ENCODE measurements at regions not wholly inside any gene's neighbourhood (a gene's known extent, or its start where the extent isn't known, plus 50 kb on each side); places are given as distances from the start of the nearest gene placed in this dataset.
"Not testable (repeated sequence)": the region's sequence is repeated elsewhere in the genome, so short reads cannot be mapped to it uniquely, and the experiment has no call there.

GRCh38 chr6:139534472-139535115, 160.1 kb upstream of the CITED2 start:
- peak; percentile 15 for DNase-seq

GRCh38 chr6:139533573-139534471, 159.4 kb upstream of the CITED2 start:
- no peak for DNase-seq

GRCh38 chr6:139533171-139533570, 158.7 kb upstream of the CITED2 start:
- no peak for DNase-seq

- peak; percentile 52 for DNase-seq
Measured at GRCh38 chr6:139531148-139532115, 157.0 kb upstream of the CITED2 start.

GRCh38 chr6:139530561-139530960, 156.1 kb upstream of the CITED2 start:
- DNase-seq, result no peak

GRCh38 chr6:139529420-139529819, 155.0 kb upstream of the CITED2 start:
- DNase-seq, result no peak

GRCh38 chr6:139528471-139528870, 154.0 kb upstream of the CITED2 start:
- no peak for DNase-seq

- no peak for DNase-seq
Measured at GRCh38 chr6:139525415-139525814, 151.0 kb upstream of the CITED2 start.

GRCh38 chr6:139523986-139524385, 149.5 kb upstream of the CITED2 start:
- no peak for DNase-seq

- no peak for DNase-seq
Measured at GRCh38 chr6:139522511-139523220, 148.2 kb upstream of the CITED2 start.

GRCh38 chr6:139521338-139521737, 146.9 kb upstream of the CITED2 start:
- no peak for DNase-seq

GRCh38 chr6:139520321-139520768, 145.9 kb upstream of the CITED2 start:
- no peak for DNase-seq

- no peak for DNase-seq
Measured at GRCh38 chr6:139519571-139520031, 145.2 kb upstream of the CITED2 start.

- no peak for DNase-seq
Measured at GRCh38 chr6:139519097-139519496, 144.6 kb upstream of the CITED2 start.

- DNase-seq, result no peak
Measured at GRCh38 chr6:139518556-139519091, 144.2 kb upstream of the CITED2 start.

- DNase-seq, result not testable (repeated sequence)
Measured at GRCh38 chr6:139517998-139518555, 143.6 kb upstream of the CITED2 start.

- no peak for DNase-seq
Measured at GRCh38 chr6:139515511-139515910, 141.1 kb upstream of the CITED2 start.

GRCh38 chr6:139514819-139515218, 140.4 kb upstream of the CITED2 start:
- no peak for DNase-seq

GRCh38 chr6:139510040-139510790, 135.8 kb upstream of the CITED2 start:
- no peak for DNase-seq

GRCh38 chr6:139509167-139509566, 134.7 kb upstream of the CITED2 start:
- DNase-seq, result no peak

- DNase-seq, result no peak
Measured at GRCh38 chr6:139508576-139508975, 134.1 kb upstream of the CITED2 start.
